IMR-90 (cell line): ENCODE measurements at regions not wholly inside any gene's neighbourhood (a gene's known extent, or its start where the extent isn't known, plus 50 kb on each side); places are given as distances from the start of the nearest gene placed in this dataset.

Experiments
- ATAC-seq: fragments of 200-7000 bp; cut with Tn5 transposase; 2 replicates; pipeline ENCODE4 v1.9.1; 2020; ENCODE audit warnings: low read depth, mild to moderate bottlenecking, moderate library complexity
- BruUV-seq: library from RNA; stranded (reverse); fragments of 400-500 nt; replicated peaks from 2 replicates; lab custom pipeline; 2021; lab: Mats Ljungman, UMichigan
- CTCF ChIA-PET: fragments of 300-600 bp; formaldehyde crosslinking; extraction: SDS; loops from one replicate; lab custom pipeline; 2021; ENCODE audit warnings: antibody characterized with exemption; lab: Yijun Ruan, JAX
- POLR2A ChIA-PET: fragments of 300-600 bp; sonication (Branson Sonifier 250); formaldehyde crosslinking; loops from one replicate; lab custom pipeline; 2022; ENCODE audit warnings: antibody characterized with exemption; ENCODE audit not compliant: unreplicated experiment; lab: Charles Lee
- DNase-seq: peaks from one replicate; pipeline ENCODE4 v3.0.0; 2013
- H2AFZ ChIP-seq: replicated peaks from 2 replicates; pipeline ENCODE3; 2013; ENCODE audit warnings: low read length, mild to moderate bottlenecking; ENCODE audit not compliant: poor library complexity
- H2AK5ac ChIP-seq: 2 replicates; pipeline ENCODE4 v1.6.1; 2013; ENCODE audit warnings: low read depth, low read length, inconsistent platforms
- H2AK9ac ChIP-seq: replicated peaks from 2 replicates; pipeline ENCODE3; 2013; ENCODE audit warnings: mild to moderate bottlenecking, low read depth, low read length, moderate library complexity; ENCODE audit not compliant: poor library complexity
- H2BK120ac ChIP-seq: 2 replicates; pipeline ENCODE4 v1.6.1; 2013; ENCODE audit warnings: low read depth, low read length, inconsistent platforms
- H2BK15ac ChIP-seq: 3 replicates; pipeline ENCODE4 v1.6.1; 2013; ENCODE audit warnings: low read depth, low read length, inconsistent platforms
- H2BK20ac ChIP-seq: 2 replicates; pipeline ENCODE4 v1.6.1; 2013; ENCODE audit warnings: low read depth, mild to moderate bottlenecking, inconsistent platforms, low read length, moderate library complexity
- H2BK5ac ChIP-seq: 2 replicates; pipeline ENCODE4 v1.6.1; 2013; ENCODE audit warnings: mild to moderate bottlenecking, low read depth, low read length, inconsistent platforms; ENCODE audit not compliant: poor library complexity, severe bottlenecking
- H3K14ac ChIP-seq: replicated peaks from 2 replicates; pipeline ENCODE4 v1.6.1; 2013; ENCODE audit warnings: low read depth, low read length, inconsistent platforms
- H3K18ac ChIP-seq: 2 replicates; pipeline ENCODE4 v1.6.1; 2013; ENCODE audit warnings: low read depth, low read length, control low read depth
- H3K23ac ChIP-seq: 2 replicates; pipeline ENCODE4 v1.6.1; 2013; ENCODE audit warnings: low read depth, low read length, inconsistent platforms
- H3K27ac ChIP-seq: 2 replicates; pipeline ENCODE4 v1.5.1; 2013; ENCODE audit warnings: mild to moderate bottlenecking, control low read depth, low read length; ENCODE audit not compliant: insufficient read depth
- H3K27me3 ChIP-seq: 2 replicates; pipeline ENCODE4 v1.6.1; 2013; ENCODE audit warnings: low read length; ENCODE audit not compliant: control insufficient read depth, insufficient read depth
- H3K36me3 ChIP-seq: 2 replicates; pipeline ENCODE4 v1.6.1; 2013; ENCODE audit warnings: low read length, mixed read lengths; ENCODE audit not compliant: control insufficient read depth, insufficient read depth
- H3K4ac ChIP-seq: 2 replicates; pipeline ENCODE4 v1.6.1; 2013; ENCODE audit warnings: low read depth, low read length, inconsistent platforms
- H3K4me1 ChIP-seq: 2 replicates; pipeline ENCODE4 v1.6.1; 2013; ENCODE audit warnings: low read length, mixed read lengths; ENCODE audit not compliant: control insufficient read depth, insufficient read depth
- H3K4me2 ChIP-seq: 2 replicates; pipeline ENCODE4 v1.6.1; 2013; ENCODE audit warnings: low read depth, mild to moderate bottlenecking, control low read depth, low read length, moderate library complexity
- H3K4me3 ChIP-seq: 2 replicates; pipeline ENCODE4 v1.5.1; 2013; ENCODE audit warnings: low read depth, mild to moderate bottlenecking, control low read depth, low read length, moderate library complexity; ENCODE audit not compliant: insufficient read depth
- H3K56ac ChIP-seq: 2 replicates; pipeline ENCODE4 v1.6.1; 2013; ENCODE audit warnings: low read length, inconsistent platforms; ENCODE audit not compliant: insufficient read depth; ENCODE audit errors: extremely low read depth
- H3K79me1 ChIP-seq, 2 experiments: 2 replicates each; pipeline ENCODE4 v1.6.1; 2013; ENCODE audit warnings: low read length in 2 of 2, inconsistent platforms in 1 of 2, low read depth in 1 of 2
- H3K9ac ChIP-seq: 2 replicates; pipeline ENCODE4 v1.6.1; 2013; ENCODE audit warnings: low read depth, low read length, control low read depth
- H3K9me1 ChIP-seq: 2 replicates; pipeline ENCODE4 v1.6.1; 2013; ENCODE audit warnings: low read length, inconsistent platforms; ENCODE audit not compliant: insufficient read depth
- H3K9me3 ChIP-seq: 2 replicates; pipeline ENCODE4 v1.6.1; 2013; ENCODE audit warnings: low read length; ENCODE audit not compliant: control insufficient read depth, insufficient read depth
- H4K20me1 ChIP-seq: 2 replicates; pipeline ENCODE4 v1.6.1; 2013; ENCODE audit warnings: low read length, inconsistent platforms; ENCODE audit not compliant: insufficient read depth
- H4K5ac ChIP-seq: 2 replicates; pipeline ENCODE4 v1.6.1; 2013; ENCODE audit warnings: mild to moderate bottlenecking, low read depth, low read length, control low read depth
- H4K8ac ChIP-seq, 2 experiments: 2 replicates each; pipeline ENCODE4 v1.6.1; 2013; ENCODE audit warnings: low read depth in 2 of 2, low read length in 2 of 2, control low read depth in 1 of 2, inconsistent platforms in 1 of 2
- H4K91ac ChIP-seq: 2 replicates; pipeline ENCODE4 v1.6.1; 2013; ENCODE audit warnings: low read depth, low read length, inconsistent platforms; ENCODE audit not compliant: insufficient read depth
- BHLHE40 ChIP-seq: fragments of 150-350 bp; IDR thresholded peaks from 2 replicates; pipeline ENCODE4 v1.6.1; 2016; ENCODE audit warnings: mild to moderate bottlenecking, low read depth, low read length
- CEBPB ChIP-seq: IDR thresholded peaks from 2 replicates; pipeline ENCODE4 v1.6.1; 2012; ENCODE audit warnings: low read depth, low read length, improper control_type of control experiment
- CHD1 ChIP-seq: IDR thresholded peaks from 2 replicates; pipeline ENCODE4 v1.6.1; 2012; ENCODE audit warnings: low read depth, low read length, improper control_type of control experiment
- CTCF ChIP-seq: conservative IDR thresholded peaks from 2 replicates; pipeline ENCODE4 v1.5.1; 2012; ENCODE audit warnings: mild to moderate bottlenecking, low read depth, low read length, improper control_type of control experiment
- ELK1 ChIP-seq: fragments of 150-350 bp; IDR thresholded peaks from 2 replicates; pipeline ENCODE4 v1.6.1; 2016; ENCODE audit warnings: low read depth, mild to moderate bottlenecking, low read length, moderate library complexity, borderline replicate concordance
- FOS ChIP-seq: fragments of 150-350 bp; IDR thresholded peaks from 2 replicates; pipeline ENCODE4 v1.6.1; 2016; ENCODE audit warnings: low read depth, low read length
- MAFK ChIP-seq: IDR thresholded peaks from 2 replicates; pipeline ENCODE4 v1.6.1; 2012; ENCODE audit warnings: low read depth, low read length, improper control_type of control experiment
- MAZ ChIP-seq: IDR thresholded peaks from 2 replicates; pipeline ENCODE4 v1.6.1; 2012; ENCODE audit warnings: low read depth, mild to moderate bottlenecking, low read length, improper control_type of control experiment, moderate library complexity, borderline replicate concordance
- NFE2L2 ChIP-seq: fragments of 150-350 bp; IDR thresholded peaks from 2 replicates; pipeline ENCODE4 v1.6.1; 2016; ENCODE audit warnings: low read depth, mild to moderate bottlenecking, low read length
- RCOR1 ChIP-seq: IDR thresholded peaks from 2 replicates; pipeline ENCODE4 v1.6.1; 2012; ENCODE audit warnings: mild to moderate bottlenecking, low read length, improper control_type of control experiment; ENCODE audit not compliant: insufficient replicate concordance
- RFX5 ChIP-seq: IDR thresholded peaks from 2 replicates; pipeline ENCODE4 v1.8.0; 2012; ENCODE audit warnings: low read depth, mild to moderate bottlenecking, low read length, moderate library complexity
- SMC3 ChIP-seq: fragments of 150-350 bp; IDR thresholded peaks from 2 replicates; pipeline ENCODE4 v1.6.1; 2016; ENCODE audit warnings: low read depth, mild to moderate bottlenecking, antibody characterized with exemption, low read length, moderate library complexity
- WGBS, 2 experiments: methylation state at CpG; one replicate each; pipeline versions ENCODE4 v1.1.5 to v1.1.7; 2013; ENCODE audit warnings: missing lambda C conversion rate in 2 of 2; ENCODE audit not compliant: insufficient read length in 1 of 2; ENCODE audit errors: extremely low coverage in 2 of 2; 5-methylcytosine and 5-hydroxymethylcytosine counted together
- dilution Hi-C: fragments of 300-500 bp; cut with HindIII; formaldehyde crosslinking; loops from one replicate; pipeline ENCODE4 v1.14.3; 2018; ENCODE audit warnings: low sequenced_read_pairs; ENCODE audit not compliant: unreplicated experiment
- in situ Hi-C: fragments of 300-500 bp; cut with MboI; formaldehyde crosslinking; loops from 3 replicates; pipeline ENCODE4 v1.14.3; 2019; ENCODE audit warnings: low sequenced_read_pairs, inconsistent platforms, mixed read lengths
- intact Hi-C: fragments of 100-400 bp; cut with micrococcal nuclease; formaldehyde crosslinking; loops from 2 replicates; pipeline ENCODE4 v1.10.0; 2022
- TF ChIP-seq, protein P1 (sequence below): fragments of 150-350 bp; IDR thresholded peaks from 2 replicates; pipeline ENCODE4 v1.6.1; 2017; ENCODE audit warnings: mild to moderate bottlenecking, antibody characterized with exemption, low read length, low read depth

DNA sequence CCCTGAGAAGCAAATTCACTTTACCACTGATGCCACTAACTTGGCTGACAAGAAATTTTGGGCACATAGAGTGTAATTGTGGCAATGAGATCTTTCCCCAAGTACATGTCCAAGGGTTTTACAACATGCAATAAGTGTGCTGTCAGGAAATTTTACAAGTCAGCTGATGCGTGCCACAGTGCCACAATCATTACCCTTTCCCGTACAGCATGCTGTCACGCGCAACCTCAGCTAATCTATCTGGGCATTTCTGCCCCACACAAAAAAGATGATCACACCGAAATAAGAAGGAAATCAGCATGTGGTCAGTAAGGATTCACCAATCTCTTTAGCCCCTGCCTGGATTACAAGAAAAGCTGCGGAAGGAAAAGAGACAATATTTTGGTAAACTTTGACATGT, 163.6 kb upstream of the PREP start:
- Histone ChIP-seq H3K4me2 (no peak overlapping the region), H4K91ac (no peak overlapping the region), H2BK15ac (no peak overlapping the region), H3K4ac (no peak overlapping the region), H2BK5ac (no peak overlapping the region), H3K79me1 (no peaks in the 10 kb centered on the region), H3K9ac (no peak overlapping the region), H3K9me1 (no peaks in the 10 kb centered on the region), H3K4me3 (no peak overlapping the region), H3K56ac (no peak overlapping the region), H3K23ac (no peak overlapping the region), H4K8ac (no peak overlapping the region), H2AK5ac (no peak overlapping the region), H3K9me3 (peaks cover 2% of the 10 kb centered on the region; the same call in 1 of the 2 replicates), H3K14ac (no peak overlapping the region), H3K36me3 (no peaks in the 10 kb centered on the region), H3K27ac (no peak overlapping the region), H4K20me1 (no peaks in the 10 kb centered on the region), H2AFZ (no peak overlapping the region), H3K27me3 (no peaks in the 10 kb centered on the region), H3K4me1 (no peaks in the 10 kb centered on the region; the same call in 1 of the 2 replicates), H2BK20ac (no peak overlapping the region), H3K18ac (no peak overlapping the region), H2BK120ac (no peak overlapping the region), H4K5ac (no peak overlapping the region), H2AK9ac (no peak overlapping the region)
- no peak for DNase-seq
- ATAC-seq = no peak
- no peak for TF ChIP-seq NFE2L2
- TF ChIP-seq CHD1 = no peak
- no peak for TF ChIP-seq RCOR1
- TF ChIP-seq MAZ = no peak
- no peak for TF ChIP-seq CEBPB
- no peak for TF ChIP-seq FOS
- TF ChIP-seq SMC3 = no peak
- TF ChIP-seq MAFK = no peak
- TF ChIP-seq BHLHE40 = no peak
- no peak for TF ChIP-seq ELK1
- TF ChIP-seq, protein P1, sequence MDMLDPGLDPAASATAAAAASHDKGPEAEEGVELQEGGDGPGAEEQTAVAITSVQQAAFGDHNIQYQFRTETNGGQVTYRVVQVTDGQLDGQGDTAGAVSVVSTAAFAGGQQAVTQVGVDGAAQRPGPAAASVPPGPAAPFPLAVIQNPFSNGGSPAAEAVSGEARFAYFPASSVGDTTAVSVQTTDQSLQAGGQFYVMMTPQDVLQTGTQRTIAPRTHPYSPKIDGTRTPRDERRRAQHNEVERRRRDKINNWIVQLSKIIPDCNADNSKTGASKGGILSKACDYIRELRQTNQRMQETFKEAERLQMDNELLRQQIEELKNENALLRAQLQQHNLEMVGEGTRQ = no peak
- TF ChIP-seq RFX5 = no peak
- no peak for TF ChIP-seq CTCF
- dilution Hi-C loops (no loop called here), intact Hi-C loops (no loop called here), in situ Hi-C loops (no loop called here)
- no TSS peak for BruUV-seq
- ChIA-PET POLR2A (no interaction called here), CTCF (no interaction called here)
- no CpG with 5 or more reads among the region's 6 CpGs for WGBS, 2 experiments
